Left forelimb (tissue), 1 donor: ENCODE measurements at regions not wholly inside any gene's neighbourhood (a gene's known extent, or its start where the extent isn't known, plus 50 kb on each side); places are given as distances from the start of the nearest gene placed in this dataset.

Experiments
- DNase-seq: peaks from one replicate; pipeline ENCODE4 v3.0.0-alpha.2; 2018; ENCODE audit warnings: low spot score

DNA sequence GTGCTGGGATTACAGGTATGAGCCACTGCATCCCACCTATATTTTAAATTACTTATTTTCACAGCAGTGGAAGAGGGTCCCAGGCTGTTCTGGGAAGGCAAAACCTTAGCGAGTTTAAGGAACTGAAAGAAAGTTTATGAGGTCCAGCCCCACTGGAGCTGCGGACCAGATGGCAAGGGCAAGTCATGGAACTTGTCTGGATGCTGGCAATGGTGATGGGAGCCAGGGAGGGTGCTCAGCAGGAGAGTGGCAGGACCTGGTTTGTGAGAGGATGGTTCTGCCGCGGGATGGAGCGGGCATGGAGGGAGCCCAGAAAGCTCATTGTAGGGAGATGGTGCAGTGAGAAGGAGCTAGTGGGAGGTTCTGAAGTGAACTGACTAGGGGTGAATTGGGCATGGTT lies 50.6 kb upstream of the SLC45A1 start:
- DNase-seq = no peak

DNA sequence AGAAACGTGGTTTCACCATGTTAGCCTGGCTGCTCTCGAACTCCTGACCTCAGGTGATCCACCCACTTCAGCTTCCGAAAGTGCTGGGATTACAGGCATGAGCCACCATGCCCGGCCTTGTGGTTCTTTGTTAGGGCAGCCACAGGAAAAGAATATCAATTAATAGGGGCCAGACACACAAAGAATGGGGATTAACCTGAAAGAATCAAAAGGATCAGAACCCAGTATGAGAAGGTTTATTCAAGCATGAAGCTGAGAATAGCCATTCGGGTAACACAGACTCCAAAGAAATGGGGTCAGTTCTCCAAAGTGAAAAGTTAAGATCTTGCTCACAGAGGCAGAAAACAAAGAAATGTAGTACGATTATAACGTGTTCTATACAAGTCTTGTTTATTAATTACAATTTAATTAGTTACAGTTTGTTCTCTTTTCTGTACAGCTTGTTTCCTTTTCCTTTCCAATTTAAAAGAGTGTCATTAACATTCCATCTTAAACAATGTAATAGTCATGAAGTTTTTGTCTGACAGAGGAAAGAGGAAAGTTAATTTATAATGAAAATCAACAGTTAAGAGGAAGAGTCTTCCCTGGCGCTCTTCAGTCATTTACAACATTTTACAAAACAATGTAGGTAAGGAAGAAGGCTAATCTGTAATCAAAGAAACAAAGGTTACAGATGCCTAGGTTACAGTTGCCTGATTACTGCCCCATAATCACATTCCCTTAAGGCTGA lies 51.3 kb upstream of the SLC45A1 start:
- no peak for DNase-seq

DNA sequence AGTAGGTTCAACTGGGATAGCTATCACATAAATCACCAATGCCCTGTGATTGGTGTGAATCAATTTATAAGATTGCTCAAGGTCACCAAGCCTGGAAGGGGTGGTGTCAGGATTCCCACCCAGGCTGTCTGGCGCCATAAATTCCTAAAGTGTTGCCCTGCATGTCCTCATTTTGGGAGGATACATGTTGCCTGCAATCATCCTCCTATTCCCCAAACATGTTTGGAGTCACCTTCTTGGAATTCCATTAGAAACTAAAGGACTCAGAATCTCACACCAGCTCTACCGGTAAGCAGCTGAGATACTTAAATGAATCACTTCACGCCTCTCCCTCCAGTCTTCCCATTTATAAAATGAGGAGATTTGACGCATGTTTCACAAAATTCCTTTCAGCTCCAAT lies 54.1 kb upstream of the SLC45A1 start:
- no peak for DNase-seq

DNA sequence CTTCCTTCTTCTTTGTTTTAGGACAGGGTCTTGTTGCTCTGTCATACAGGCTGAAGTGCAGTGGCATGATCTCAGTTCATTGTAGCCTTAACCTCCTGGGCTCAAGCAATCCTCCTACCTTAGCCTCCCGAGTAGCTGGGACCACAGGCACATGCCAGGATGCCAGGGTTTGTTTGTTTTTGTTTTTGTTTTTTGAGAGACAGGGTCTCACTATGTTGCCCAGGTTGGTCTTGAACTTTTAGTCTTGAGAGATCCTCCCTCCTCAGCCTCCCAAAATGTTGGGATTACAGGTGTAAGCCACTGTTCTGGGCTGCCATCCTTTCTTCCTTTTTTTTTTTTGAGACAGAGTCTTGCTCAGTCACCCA lies 56.5 kb upstream of the SLC45A1 start:
- DNase-seq = no peak

DNA sequence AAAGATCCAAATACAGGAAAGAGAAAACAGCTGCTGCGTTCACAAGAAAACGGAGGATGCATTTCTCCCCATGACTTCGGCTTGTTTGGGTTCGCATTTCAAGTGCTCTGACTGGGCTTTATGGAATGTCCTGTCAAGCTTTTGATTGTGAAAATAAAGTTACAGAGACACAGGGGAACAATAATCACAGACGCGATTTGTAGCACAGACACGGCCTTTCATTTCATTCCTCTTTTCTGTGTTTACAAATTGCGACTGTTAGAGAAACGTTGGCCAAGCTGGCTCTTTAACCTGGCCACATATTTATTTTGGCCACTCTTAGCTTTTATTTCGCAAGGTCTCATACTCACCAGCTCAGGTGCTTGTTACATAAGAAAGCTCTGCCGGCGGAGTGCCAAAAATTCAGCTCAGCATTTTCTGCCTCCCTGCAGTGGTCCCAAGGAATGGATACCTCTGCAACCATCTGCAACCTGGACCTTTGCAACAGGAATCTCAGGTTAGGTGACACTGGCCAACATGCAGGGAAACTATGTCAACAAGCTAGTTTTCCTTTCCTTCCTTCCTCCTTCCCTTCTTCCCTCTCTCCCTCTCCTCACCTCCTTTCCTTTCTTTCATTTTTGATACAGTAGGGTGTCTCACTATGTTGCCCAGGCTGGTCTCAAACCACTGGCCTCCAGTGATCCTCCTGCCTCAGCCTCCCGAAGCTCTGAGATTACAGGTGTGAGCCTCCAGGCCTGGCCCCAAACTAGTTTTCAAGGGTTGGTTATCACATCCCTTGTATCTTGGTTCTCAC lies 58.2 kb upstream of the SLC45A1 start:
- no peak for DNase-seq

DNA sequence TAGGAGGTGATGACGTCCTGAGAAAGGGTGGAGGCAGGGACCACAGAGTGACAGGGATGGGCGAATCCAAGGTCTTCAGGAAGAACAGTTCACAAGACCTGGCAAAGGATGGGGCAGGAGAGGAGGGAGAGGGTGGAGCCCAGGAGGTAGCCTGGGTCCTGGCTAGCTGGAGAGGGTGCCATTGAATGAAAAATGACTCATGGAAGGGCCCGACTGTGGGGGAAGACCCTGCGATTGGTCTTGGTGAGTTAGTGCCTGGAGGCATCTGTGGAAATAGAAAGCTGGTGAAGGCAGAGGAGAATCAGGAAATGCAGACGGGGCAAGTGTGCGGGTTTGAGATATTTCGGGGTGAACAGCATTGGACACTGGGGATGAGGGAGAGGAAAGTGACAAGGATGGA lies 60.3 kb upstream of the SLC45A1 start:
- DNase-seq = no peak

DNA sequence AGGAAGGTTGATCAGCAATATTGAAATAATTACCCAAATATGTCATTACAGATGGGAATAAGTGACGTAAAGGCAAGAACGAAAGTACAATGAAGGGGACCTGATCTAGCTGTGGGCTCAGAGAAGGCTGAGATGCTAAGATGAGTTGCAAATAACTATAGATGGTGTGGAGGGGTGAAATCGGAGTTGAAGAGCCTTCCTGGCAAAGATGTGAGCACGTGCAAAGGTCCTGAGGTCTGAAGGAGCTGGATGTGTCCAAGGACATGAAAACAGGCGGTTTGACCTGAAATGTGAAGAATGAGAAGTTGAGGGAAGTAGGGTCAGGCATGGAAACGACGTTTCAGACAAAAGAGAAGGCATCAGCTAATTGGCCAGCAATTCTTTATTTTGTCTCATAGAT lies 61.6 kb upstream of the SLC45A1 start:
- DNase-seq = no peak

DNA sequence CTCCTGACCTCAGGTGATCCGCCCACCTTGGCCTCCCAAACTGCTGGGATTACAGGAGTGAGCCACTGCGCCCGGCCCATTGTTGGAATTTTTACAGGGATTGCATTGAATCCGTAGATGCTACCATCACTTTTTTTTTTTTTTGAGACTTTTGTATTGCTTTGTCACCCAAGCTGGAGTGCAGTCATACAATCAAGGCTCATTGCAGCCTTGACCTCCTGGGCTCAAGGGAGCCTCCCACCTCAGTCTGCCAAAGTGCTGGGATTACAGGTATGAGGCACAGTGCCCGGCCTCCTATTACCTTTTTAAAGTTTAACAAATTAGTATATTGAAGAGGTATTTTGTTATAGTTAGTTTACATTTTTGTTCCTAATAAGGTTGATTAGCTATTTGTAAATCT lies 62.2 kb upstream of the SLC45A1 start:
- DNase-seq = no peak

DNA sequence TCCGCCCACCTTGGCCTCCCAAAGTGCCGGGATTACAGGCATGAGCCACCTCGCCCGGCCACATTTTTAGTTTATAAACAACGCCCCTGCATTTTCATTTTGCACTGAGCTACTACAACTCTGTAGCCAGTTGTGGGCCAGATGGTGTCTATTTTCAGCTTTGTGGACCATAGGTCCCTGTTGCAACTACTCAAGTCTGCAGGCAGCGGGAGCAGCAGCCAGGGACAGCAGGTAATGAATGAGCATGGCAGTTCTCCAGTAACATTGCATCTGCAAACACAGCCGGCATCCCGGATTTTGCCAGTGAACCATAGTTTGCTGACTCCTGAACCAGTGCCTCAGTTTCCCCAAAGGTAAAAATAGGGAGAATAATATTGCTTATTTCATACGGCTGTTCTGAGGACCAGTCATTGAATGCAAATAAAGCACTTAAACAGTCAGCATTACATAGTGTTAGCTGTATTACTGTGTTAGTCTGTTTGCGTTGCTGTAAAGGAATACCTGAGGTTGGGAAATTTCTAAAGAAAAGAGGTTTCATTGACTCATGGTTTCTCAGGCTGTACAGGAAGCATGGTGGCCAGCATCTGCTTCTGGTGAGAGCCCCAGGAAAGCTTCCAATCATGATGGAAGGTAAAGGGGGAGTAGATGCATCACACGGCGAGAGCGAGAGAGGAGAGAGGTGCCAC lies 65.5 kb upstream of the SLC45A1 start:
- no peak for DNase-seq

DNA sequence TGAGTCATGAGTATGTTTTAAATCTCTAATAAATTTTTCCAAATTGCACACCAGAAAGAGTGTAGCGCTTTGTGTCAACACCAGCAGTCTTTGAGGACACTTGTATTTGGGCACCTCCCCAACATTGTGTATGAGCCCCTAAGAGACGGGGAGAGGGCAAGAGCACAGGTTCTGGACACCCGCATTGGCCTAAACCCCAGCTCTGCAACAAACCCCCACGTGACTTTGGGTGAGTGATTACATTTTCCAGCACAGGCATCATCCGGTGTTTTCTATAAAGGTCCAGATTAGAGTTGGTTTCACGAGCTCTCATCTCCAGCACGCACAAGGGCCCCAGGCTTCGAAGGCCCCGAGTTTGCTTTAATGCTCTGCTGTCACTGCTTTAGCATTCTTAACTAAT lies 66.3 kb upstream of the SLC45A1 start:
- no peak for DNase-seq

DNA sequence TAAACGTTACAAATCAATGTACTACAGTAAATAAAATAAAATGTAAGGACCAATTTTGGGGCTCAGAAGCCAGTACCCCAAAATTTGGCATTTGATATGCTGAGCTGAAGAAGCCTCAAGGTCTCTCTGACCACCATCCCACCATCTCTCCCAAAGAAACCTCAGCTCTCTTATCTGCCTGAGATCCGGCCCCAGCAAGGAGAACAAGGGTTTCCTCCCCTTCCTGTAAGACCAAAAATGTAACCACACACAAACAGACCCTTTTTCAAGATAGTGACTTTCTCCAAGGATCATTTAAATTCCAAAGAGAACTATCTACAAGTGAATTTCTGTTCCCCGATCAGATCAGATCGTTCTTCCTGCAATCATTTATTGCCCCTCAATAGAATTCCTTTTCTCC lies 68.1 kb upstream of the SLC45A1 start:
- DNase-seq = no peak

DNA sequence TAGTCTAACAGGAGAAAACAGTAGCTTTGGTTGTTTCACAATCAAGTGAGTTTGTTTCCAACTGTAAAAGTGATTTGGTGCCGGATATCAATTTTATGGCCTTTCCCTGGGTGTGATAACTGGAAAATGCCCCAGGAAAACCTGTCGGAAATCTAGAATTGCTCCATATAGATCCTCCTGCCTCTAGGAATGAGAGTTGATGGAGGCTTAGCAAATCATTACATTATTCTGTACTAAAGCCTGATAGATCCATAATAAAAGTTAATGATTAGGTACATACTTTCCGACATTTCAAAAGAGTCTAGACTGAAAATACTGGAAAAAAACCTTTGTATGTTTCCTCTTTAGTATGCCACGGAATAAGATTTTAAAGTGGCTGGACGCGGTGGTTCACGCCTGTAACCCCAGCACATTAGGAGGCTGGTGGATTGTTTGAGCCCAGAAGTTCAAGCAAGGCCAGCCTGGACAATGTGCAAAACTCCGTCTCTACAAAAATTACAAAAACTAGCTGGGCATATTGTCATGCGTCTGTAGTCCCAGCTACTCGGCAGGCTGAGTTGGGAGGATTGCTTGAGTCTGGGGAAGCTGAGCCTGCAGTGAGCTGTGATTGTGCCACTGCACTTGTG lies 70.0 kb upstream of the SLC45A1 start:
- DNase-seq = no peak

DNA sequence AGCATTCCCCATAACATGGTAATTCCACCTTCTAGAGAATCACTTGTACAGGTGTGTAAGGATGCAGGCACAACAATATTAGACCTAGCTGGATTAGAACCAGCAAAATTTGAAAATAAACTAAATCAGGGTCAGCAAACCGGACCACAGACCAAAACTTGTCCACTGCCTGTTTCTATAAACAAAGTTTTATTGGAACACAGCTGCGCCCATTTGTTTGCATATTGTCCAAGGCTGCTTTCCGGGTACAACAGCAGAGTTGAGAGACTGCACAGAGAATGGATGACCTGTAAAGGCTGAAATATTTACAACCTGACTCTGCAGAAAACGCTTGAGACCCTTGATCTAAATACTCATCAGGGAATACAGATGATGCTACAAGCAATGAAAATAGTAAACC lies 73.6 kb upstream of the SLC45A1 start:
- no peak for DNase-seq

DNA sequence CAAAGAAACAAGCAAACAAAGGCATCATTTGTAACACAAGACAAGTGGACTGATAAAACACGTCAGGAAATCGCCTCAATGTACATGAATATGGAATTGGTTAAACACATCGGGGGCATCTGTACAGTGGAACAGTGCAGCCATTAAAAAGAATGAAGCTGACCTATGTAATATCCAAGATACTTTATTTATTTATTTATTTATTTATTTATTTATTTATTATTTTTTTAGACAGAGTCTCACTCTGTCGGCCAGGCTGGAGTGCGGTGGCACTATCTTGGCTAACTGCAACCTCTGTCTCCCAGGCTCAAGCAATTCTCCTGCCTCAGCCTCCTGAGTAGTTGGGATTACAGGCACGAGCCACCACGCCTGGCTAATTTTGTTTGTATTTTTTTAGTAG lies 75.4 kb upstream of the SLC45A1 start:
- no peak for DNase-seq

DNA sequence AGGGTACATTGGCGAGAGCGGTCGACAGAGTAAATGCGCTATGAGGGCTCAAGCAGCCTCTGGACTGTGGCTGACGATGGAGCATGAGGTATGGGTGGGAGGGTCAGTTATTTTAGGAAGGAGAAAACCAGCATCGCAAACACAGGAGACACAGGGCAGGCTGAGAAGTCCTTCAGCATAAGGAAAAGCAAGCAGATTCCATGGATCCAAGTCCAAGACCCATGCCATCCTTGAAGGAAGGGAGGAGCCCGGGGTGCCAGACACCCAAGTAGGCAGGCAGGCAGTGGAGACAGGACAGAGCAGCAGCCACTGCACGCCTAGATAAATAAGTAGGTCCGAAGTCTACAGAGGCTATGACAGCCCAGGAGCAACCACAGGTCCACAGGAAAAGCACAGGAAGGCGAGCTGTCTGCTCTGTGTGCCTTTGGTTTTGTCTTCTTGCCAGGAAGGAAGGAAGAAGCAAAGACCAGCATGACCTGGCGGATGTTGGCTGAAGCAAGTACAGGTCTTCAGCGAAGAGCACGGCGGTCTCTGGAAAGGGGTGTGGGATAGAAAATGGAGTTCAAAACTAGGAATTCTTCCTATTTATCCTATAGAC lies 76.4 kb upstream of the SLC45A1 start:
- DNase-seq = no peak

DNA sequence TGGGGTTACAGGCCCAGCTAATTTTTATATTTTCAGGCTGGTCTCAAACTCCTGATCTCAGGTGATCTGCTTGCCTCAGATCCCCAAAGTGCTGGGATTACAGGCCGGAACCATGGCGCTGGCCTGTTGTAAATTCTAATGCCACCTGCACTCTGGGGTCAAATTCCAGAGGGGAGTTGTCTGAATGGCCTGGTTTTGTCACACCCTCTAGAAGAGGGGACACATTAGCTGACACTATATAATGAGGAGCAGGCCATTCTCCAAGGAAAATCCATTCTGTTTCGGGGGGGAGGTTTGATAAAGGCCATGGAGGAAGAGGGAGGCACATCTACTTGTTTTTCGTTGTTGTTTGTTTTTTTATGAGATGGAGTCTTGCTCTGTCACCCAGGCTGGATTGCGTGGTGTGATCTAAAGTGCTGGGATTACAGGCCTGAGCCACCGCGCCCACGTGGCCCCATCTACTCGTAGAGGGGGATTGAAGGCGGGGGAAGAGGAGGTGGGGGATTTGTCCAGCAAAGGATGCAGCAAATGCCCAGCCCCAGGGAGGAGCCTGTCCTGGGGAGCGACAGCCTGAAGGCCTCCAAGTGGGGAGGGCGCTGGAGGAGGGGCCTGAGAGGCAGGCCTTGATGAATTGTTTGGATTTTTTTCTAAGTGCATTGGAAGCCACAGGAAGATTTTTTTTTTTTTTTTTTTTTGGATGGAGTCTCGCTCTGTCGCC lies 78.4 kb upstream of the SLC45A1 start:
- DNase-seq = no peak

DNA sequence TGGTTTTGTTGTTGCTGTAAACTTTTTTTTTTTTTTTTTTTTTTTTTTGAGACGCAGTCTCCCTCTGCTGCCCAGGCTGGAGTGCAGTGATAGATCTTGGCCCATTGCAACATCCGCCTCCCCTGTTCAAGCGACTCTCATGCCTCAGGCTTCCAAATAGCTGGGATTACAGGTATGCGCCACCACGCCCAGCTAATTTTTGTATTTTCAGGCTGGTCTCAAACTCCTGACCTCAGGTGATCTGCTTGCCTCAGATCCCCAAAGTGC lies 78.9 kb upstream of the SLC45A1 start:
- no peak for DNase-seq

DNA sequence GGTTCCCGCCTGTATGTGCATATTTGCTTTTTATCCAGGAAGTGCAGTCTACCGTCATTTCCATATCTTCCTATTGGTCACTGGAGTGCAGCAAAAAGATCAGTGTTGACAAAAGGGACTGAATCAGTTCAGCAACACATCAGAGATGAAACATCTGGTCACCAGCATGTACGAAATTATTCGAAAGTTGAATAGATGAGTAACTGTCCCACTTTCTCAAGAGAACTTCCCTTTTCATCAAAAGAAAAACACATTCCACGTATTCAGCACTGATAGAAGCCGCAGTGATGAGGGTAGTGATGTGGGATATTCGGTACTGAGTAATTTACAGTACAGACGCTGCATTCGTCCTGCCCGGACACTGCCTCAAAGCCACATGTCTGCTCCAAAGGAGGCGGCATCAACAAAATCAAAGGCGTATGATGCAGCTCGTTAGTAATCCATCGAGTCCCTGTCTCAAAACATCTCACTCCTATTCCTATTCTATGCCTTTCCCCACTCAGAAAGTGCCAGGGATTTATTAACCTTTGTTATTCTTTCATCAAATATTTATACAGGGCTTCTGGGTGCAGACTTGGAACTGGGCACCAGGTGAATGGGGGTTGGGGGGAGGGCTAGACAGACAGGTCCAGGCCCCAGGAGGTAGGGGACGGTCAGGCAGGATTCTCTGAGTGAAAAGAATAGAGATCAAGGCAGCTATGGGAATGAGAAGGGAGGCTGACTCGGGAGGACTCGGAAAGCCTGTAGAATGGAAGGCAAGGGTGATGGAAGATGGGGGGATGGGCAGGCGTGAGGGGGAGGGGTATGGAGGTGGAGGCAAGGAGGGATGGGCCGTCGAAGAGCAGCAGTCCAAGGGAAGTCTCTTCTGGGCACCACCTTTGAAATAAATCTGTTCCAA lies 79.5 kb upstream of the SLC45A1 start:
- DNase-seq = no peak

DNA sequence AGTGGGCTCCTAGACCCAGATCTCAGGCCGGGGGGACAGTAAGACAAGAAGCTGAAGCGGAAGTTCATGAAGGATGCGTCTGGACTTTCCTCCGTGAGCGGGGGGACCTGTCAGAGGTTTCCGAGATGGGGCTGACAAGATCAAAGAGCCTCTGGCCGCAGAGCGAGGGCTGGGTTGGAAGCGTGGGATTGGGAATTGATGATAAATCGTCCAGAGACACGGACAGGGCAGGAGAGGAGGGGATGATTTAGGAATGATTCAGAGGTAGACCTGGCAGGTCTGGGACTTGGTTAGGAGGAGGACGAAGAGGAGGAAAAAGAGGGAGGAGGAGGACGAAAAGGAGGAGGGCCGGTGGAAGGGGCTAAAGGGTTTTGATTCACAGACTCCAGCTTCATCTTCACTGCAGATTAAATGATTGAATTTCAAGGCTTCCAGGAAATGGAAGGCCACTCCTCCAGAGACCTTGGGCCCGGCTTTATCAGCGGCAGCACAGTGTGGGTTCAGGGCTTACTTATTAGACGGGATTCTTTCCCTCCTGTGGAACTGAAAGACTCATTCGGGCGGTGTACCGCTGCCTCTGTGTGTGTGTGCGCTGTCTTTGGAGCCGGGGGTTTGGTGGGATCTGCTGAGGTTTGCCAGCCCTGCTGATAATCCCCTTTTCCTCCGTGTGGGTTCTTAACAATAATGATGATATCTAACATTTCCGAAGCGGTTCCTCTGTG lies 85.7 kb upstream of the SLC45A1 start:
- DNase-seq = no peak

DNA sequence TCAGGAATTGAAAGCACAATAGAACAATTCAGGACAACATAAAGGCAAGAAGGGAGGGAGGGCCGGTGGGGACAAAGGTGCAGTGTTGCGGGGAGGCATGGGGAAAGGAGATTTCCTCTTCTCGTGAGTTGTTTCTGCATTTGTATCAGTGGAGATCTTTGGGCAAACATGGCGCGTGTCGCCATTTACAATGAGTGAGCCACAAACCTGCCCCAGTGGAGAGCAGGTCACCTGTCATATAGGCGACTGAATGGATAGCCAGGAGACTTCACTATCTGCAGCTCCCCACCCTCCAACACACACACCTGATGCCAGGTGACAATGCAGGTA lies 87.7 kb upstream of the SLC45A1 start:
- no peak for DNase-seq
